Glomerular visceral epithelial cell (primary cell): ENCODE measurements at regions not wholly inside any gene's neighbourhood (a gene's known extent, or its start where the extent isn't known, plus 50 kb on each side); places are given as distances from the start of the nearest gene placed in this dataset.

ENCODE experiments used
- DNase-seq: peaks from one replicate; pipeline ENCODE4 v3.0.0-alpha.2; 2016; ENCODE audit errors: extremely low spot score

- DNase-seq = no peak
These were observed 1276.9 kb upstream of the PCDH9 start for GRCh38 chr13:68506888-68507551.

- no peak for DNase-seq
These were observed 1260.5 kb upstream of the PCDH9 start for GRCh38 chr13:68490594-68490993.

- no peak for DNase-seq
These were observed 1251.0 kb upstream of the PCDH9 start for GRCh38 chr13:68481130-68481529.

- no peak for DNase-seq
These were observed 1243.7 kb upstream of the PCDH9 start for GRCh38 chr13:68473834-68474326.

GRCh38 chr13:68467160-68467559 lies 1237.0 kb upstream of the PCDH9 start:
- DNase-seq = no peak

GRCh38 chr13:68440874-68441273 lies 1210.7 kb upstream of the PCDH9 start:
- no peak for DNase-seq

- peak; percentile 51 for DNase-seq
These were observed 1209.7 kb upstream of the PCDH9 start for GRCh38 chr13:68439817-68440216.

GRCh38 chr13:68428292-68428691 lies 1198.2 kb upstream of the PCDH9 start:
- peak; percentile 15 for DNase-seq

GRCh38 chr13:68417801-68418200 lies 1187.7 kb upstream of the PCDH9 start:
- DNase-seq = no peak

- DNase-seq = no peak
These were observed 1179.9 kb upstream of the PCDH9 start for GRCh38 chr13:68410007-68410406.

- DNase-seq = no peak
These were observed 1160.9 kb upstream of the PCDH9 start for GRCh38 chr13:68390987-68391386.

GRCh38 chr13:68386808-68387207 lies 1156.7 kb upstream of the PCDH9 start:
- no peak for DNase-seq

GRCh38 chr13:68380041-68380973 lies 1150.2 kb upstream of the PCDH9 start:
- no peak for DNase-seq

- DNase-seq = no peak
These were observed 1148.2 kb upstream of the PCDH9 start for GRCh38 chr13:68378294-68378693.

- no peak for DNase-seq
These were observed 1144.9 kb upstream of the PCDH9 start for GRCh38 chr13:68375004-68375403.

GRCh38 chr13:68369739-68370138 lies 1139.6 kb upstream of the PCDH9 start:
- DNase-seq = peak; percentile 68

- no peak for DNase-seq
These were observed 1138.8 kb upstream of the PCDH9 start for GRCh38 chr13:68368922-68369321.

GRCh38 chr13:68359105-68359504 lies 1129.0 kb upstream of the PCDH9 start:
- no peak for DNase-seq

GRCh38 chr13:68358294-68358705 lies 1128.2 kb upstream of the PCDH9 start:
- no peak for DNase-seq

GRCh38 chr13:68350554-68350953 lies 1120.4 kb upstream of the PCDH9 start:
- no peak for DNase-seq

GRCh38 chr13:68347220-68347619 lies 1117.1 kb upstream of the PCDH9 start:
- no peak for DNase-seq

GRCh38 chr13:68345963-68346531 lies 1115.9 kb upstream of the PCDH9 start:
- no peak for DNase-seq

- DNase-seq = no peak
These were observed 1093.0 kb upstream of the PCDH9 start for GRCh38 chr13:68323124-68323523.
